GM23338 (cell line): ENCODE measurements at regions not wholly inside any gene's neighbourhood (a gene's known extent, or its start where the extent isn't known, plus 50 kb on each side); places are given as distances from the start of the nearest gene placed in this dataset.

Experiments used
- ATAC-seq: fragments of 200-7000 bp; cut with Tn5 transposase; 3 replicates; pipeline ENCODE4 v1.9.1; 2020
- DNase-seq: peaks from one replicate; pipeline ENCODE4 v3.0.0-alpha.2; 2015; ENCODE audit warnings: low spot score
- H2AFZ ChIP-seq: fragments of 200-600 bp; sonication (generic); 2 replicates; pipeline ENCODE4 v1.8.0; 2016; ENCODE audit warnings: antibody characterized with exemption, mild to moderate bottlenecking, moderate library complexity
- H3F3A ChIP-seq: fragments of 200-600 bp; sonication (generic); replicated peaks from 2 replicates; pipeline ENCODE4 v1.8.0; 2017; ENCODE audit warnings: antibody characterized with exemption, mixed run types, low read depth
- H3K27ac ChIP-seq: fragments of 200-600 bp; sonication (generic); 2 replicates; pipeline ENCODE4 v1.6.1; 2016; ENCODE audit warnings: low read depth
- H3K27me3 ChIP-seq: fragments of 200-600 bp; sonication (generic); 2 replicates; pipeline ENCODE4 v1.8.0; 2016; ENCODE audit warnings: mild to moderate bottlenecking, mixed run types, moderate library complexity; ENCODE audit not compliant: insufficient read depth
- H3K36me3 ChIP-seq: fragments of 200-600 bp; sonication (generic); 2 replicates; pipeline ENCODE4 v1.8.0; 2016; ENCODE audit warnings: mild to moderate bottlenecking; ENCODE audit not compliant: insufficient read depth
- H3K4me1 ChIP-seq: fragments of 200-600 bp; sonication (generic); 2 replicates; pipeline ENCODE4 v1.8.0; 2016; ENCODE audit warnings: mild to moderate bottlenecking, moderate library complexity; ENCODE audit not compliant: insufficient read depth
- H3K4me2 ChIP-seq: fragments of 200-600 bp; sonication (generic); 2 replicates; pipeline ENCODE4 v1.7.1; 2017; ENCODE audit warnings: mixed run types
- H3K4me3 ChIP-seq: fragments of 200-600 bp; sonication (generic); 2 replicates; pipeline ENCODE4 v1.6.1; 2016; ENCODE audit warnings: mixed run types
- H3K79me2 ChIP-seq: fragments of 200-600 bp; sonication (generic); replicated peaks from 2 replicates; pipeline ENCODE4 v1.8.0; 2017; ENCODE audit warnings: mild to moderate bottlenecking; ENCODE audit not compliant: insufficient read depth
- H3K9me2 ChIP-seq: fragments of 200-600 bp; sonication (generic); 2 replicates; pipeline ENCODE4 v1.8.0; 2017; ENCODE audit not compliant: insufficient read depth
- H4K20me1 ChIP-seq: fragments of 200-600 bp; sonication (generic); replicated peaks from 2 replicates; pipeline ENCODE4 v1.8.0; 2017; ENCODE audit warnings: mild to moderate bottlenecking; ENCODE audit not compliant: insufficient read depth
- H3K27ac Mint-ChIP-seq: 2 replicates; pipeline ENCODE4 v1.8.0; 2020; ENCODE audit warnings: inconsistent platforms, mild to moderate bottlenecking, moderate library complexity, mixed read lengths
- H3K27me3 Mint-ChIP-seq: 3 replicates; pipeline ENCODE4 v1.8.0; 2022; ENCODE audit warnings: low read depth, mild to moderate bottlenecking, moderate library complexity, mixed read lengths, inconsistent platforms; ENCODE audit not compliant: insufficient read depth, poor library complexity
- H3K36me3 Mint-ChIP-seq: 3 replicates; pipeline ENCODE4 v1.8.0; 2021; ENCODE audit warnings: low read depth, mild to moderate bottlenecking, inconsistent platforms, moderate library complexity, mixed read lengths
- H3K4me1 Mint-ChIP-seq: 3 replicates; pipeline ENCODE4 v1.8.0; 2020; ENCODE audit warnings: mild to moderate bottlenecking, inconsistent platforms, mixed read lengths
- H3K4me3 Mint-ChIP-seq: 3 replicates; pipeline ENCODE4 v1.8.0; 2021; ENCODE audit warnings: moderate library complexity, mild to moderate bottlenecking, inconsistent platforms, mixed read lengths
- H3K9me3 Mint-ChIP-seq: 3 replicates; pipeline ENCODE4 v1.8.0; 2020; ENCODE audit warnings: moderate library complexity, mild to moderate bottlenecking, inconsistent platforms, mixed read lengths
- CREB1 ChIP-seq: fragments of 250-450 bp; sonication (Bioruptor Pico); IDR thresholded peaks from 2 replicates; pipeline ENCODE4 v1.5.0; 2020; ENCODE audit warnings: low read depth, mild to moderate bottlenecking, moderate library complexity
- CTCF ChIP-seq, 2 experiments: fragments of 200-600 bp in 1 of 2; sonication (generic) in 1 of 2; conservative IDR thresholded peaks; 2 replicates each; pipeline versions ENCODE4 v1.5.1 to v1.6.1; 2016 to 2017; ENCODE audit warnings: antibody characterized with exemption in 2 of 2, low read depth in 2 of 2, mild to moderate bottlenecking in 2 of 2, moderate library complexity in 1 of 2
- ETS1 ChIP-seq: IDR thresholded peaks from 2 replicates; pipeline ENCODE4 v1.6.1; 2016; ENCODE audit warnings: antibody characterized with exemption
- EZH2 ChIP-seq: fragments of 200-600 bp; sonication (generic); IDR thresholded peaks from one replicate; pipeline ENCODE4 v1.8.0; 2017; ENCODE audit warnings: antibody characterized with exemption, mild to moderate bottlenecking, low read depth; ENCODE audit not compliant: unreplicated experiment
- EZH2phosphoT487 ChIP-seq: fragments of 200-600 bp; sonication (generic); IDR thresholded peaks from one replicate; pipeline ENCODE4 v1.8.1; 2018; ENCODE audit warnings: antibody characterized with exemption; ENCODE audit not compliant: unreplicated experiment
- JUNB ChIP-seq: IDR thresholded peaks from one replicate; pipeline ENCODE4 v1.6.1; 2016; ENCODE audit warnings: antibody characterized with exemption; ENCODE audit not compliant: unreplicated experiment
- NANOG ChIP-seq: IDR thresholded peaks from 2 replicates; pipeline ENCODE4 v1.6.1; 2016; ENCODE audit warnings: antibody characterized with exemption, borderline replicate concordance
- POLR2AphosphoS5 ChIP-seq: IDR thresholded peaks from 2 replicates; pipeline ENCODE4 v1.6.1; 2016; ENCODE audit warnings: antibody characterized with exemption, low read depth
- REST ChIP-seq: IDR thresholded peaks from one replicate; pipeline ENCODE4 v1.6.1; 2018; ENCODE audit warnings: antibody characterized with exemption; ENCODE audit not compliant: unreplicated experiment
- STAT1 ChIP-seq: IDR thresholded peaks from one replicate; pipeline ENCODE4 v1.6.1; 2016; ENCODE audit warnings: antibody characterized with exemption; ENCODE audit not compliant: unreplicated experiment
- ZNF114 ChIP-seq: fragments of 250-450 bp; sonication (Bioruptor Pico); IDR thresholded peaks from 2 replicates; pipeline ENCODE4 v1.5.0; 2020; ENCODE audit warnings: mild to moderate bottlenecking, moderate library complexity
- ZNF331 ChIP-seq: fragments of 250-450 bp; sonication (Bioruptor Pico); IDR thresholded peaks from 2 replicates; pipeline ENCODE4 v1.5.0; 2020; ENCODE audit warnings: low read depth, mild to moderate bottlenecking, moderate library complexity

- TF ChIP-seq ZNF114 (CRISPR knock-in tag) (no peak), ETS1 (no peak)
Measured at GRCh38 chr19:30252214-30252613, 120.0 kb upstream of the ZNF536 start (continued).

- Mint-ChIP-seq H3K27ac (no peak overlapping the region), H3K9me3 (no peaks in the 10 kb centered on the region; the same call in 2 of the 3 replicates), H3K36me3 (no peaks in the 10 kb centered on the region), H3K4me3 (no peak overlapping the region), H3K27me3 (no peaks in the 10 kb centered on the region), H3K4me1 (peaks cover 52% of the 10 kb centered on the region)
- no peaks in the 10 kb centered on the region for H3K36me3 ChIP-seq
- no peaks in the 10 kb centered on the region for H4K20me1 ChIP-seq
- H3K4me2 ChIP-seq = no peak overlapping the region
- H3K4me1 ChIP-seq = peaks cover 38% of the 10 kb centered on the region
- H3K79me2 ChIP-seq = no peaks in the 10 kb centered on the region
- H3F3A ChIP-seq = no peaks in the 10 kb centered on the region
- no peak overlapping the region for H3K27ac ChIP-seq
- DNase-seq (no peak), ATAC-seq (no peak; the same call in 2 of the 3 replicates)
- H3K27me3 ChIP-seq = no peaks in the 10 kb centered on the region
- no peak overlapping the region for H3K4me3 ChIP-seq
- H3K9me2 ChIP-seq = peaks cover 8% of the 10 kb centered on the region; the same call in 1 of the 2 replicates
- H2AFZ ChIP-seq = 0 out of 2 replicates have a peak overlapping the region, but pooled peaks have one; percentile 32
- no peak for TF ChIP-seq REST
- TF ChIP-seq EZH2phosphoT487 = no peak
- no peak for TF ChIP-seq ZNF114 (CRISPR knock-in tag)
- TF ChIP-seq NANOG = no peak
- no peak for TF ChIP-seq STAT1
- TF ChIP-seq JUNB = no peak
- no peak for TF ChIP-seq POLR2AphosphoS5
- no peak for TF ChIP-seq ETS1
- no peak for TF ChIP-seq CTCF (conservative IDR thresholded peaks at IDR 0.05; ENCODE audit: low read depth in 2 of 2)
- TF ChIP-seq CREB1 (CRISPR knock-in tag) = no peak
- TF ChIP-seq EZH2 = no peak
- TF ChIP-seq ZNF331 (CRISPR knock-in tag) = no peak
Measured at GRCh38 chr19:30253581-30253996, 118.6 kb upstream of the ZNF536 start.
